SK-N-MC (cell line): ENCODE measurements at regions not wholly inside any gene's neighbourhood (a gene's known extent, or its start where the extent isn't known, plus 50 kb on each side); places are given as distances from the start of the nearest gene placed in this dataset.

ENCODE experiments used
- EZH2 ChIP-seq: fragments of 200-600 bp; sonication (generic); IDR thresholded peaks from one replicate; pipeline ENCODE4 v1.6.1; 2017; ENCODE audit warnings: antibody characterized with exemption
- POLR2AphosphoS5 ChIP-seq: IDR thresholded peaks from 2 replicates; pipeline ENCODE4 v1.6.1; 2012; ENCODE audit warnings: mild to moderate bottlenecking, low read depth, low read length, borderline replicate concordance

DNA sequence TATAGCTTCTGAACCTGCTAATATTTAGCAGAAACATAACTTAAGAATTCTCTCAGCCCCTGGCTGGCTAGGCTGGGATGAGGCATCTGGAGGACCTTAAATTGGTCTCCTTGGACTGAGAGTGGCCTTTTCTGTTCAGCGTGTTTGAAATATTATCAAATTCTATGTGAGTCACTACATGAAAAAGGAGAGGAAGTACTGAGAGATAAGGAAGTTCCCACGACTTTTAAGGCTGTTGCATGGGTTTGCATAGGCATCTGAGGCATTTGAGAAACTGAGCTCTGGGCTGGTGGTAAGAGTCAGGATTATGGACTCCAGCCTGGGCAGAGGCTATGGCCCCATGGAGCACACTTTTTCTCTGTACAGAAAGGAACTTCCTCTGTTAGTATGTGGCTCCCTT lies 816.2 kb upstream of the GRAMD2B start:
- TF ChIP-seq POLR2AphosphoS5 (no peak), EZH2 (no peak)
